Activated CD8-positive, alpha-beta T cell treated with anti-CD3 and anti-CD28 coated beads for 36 hours (primary cell): ENCODE measurements at regions not wholly inside any gene's neighbourhood (a gene's known extent, or its start where the extent isn't known, plus 50 kb on each side); places are given as distances from the start of the nearest gene placed in this dataset.

Experiments used
- ATAC-seq: fragments of 200-7000 bp; cut with Tn5 transposase; one replicate; pipeline ENCODE4 v1.10.0; 2021; ENCODE audit warnings: mild to moderate bottlenecking, moderate library complexity
- CTCF ChIA-PET: fragments of 350-600 bp; sonication (Branson Sonifier 250); formaldehyde crosslinking; loops from one replicate; lab custom pipeline; 2021; ENCODE audit warnings: antibody characterized with exemption; lab: Charles Lee
- POLR2A ChIA-PET: fragments of 350-600 bp; sonication (Branson Sonifier 250); formaldehyde crosslinking; loops from one replicate; lab custom pipeline; 2021; ENCODE audit warnings: antibody characterized with exemption; lab: Charles Lee
- DNase-seq: peaks from one replicate; pipeline ENCODE4 v3.0.0-alpha.2; 2020
- H3K27ac Mint-ChIP-seq: one replicate; pipeline ENCODE4 v1.8.0; 2021; ENCODE audit warnings: mild to moderate bottlenecking, mixed read lengths
- H3K27me3 Mint-ChIP-seq: one replicate; pipeline ENCODE4 v1.8.0; 2021; ENCODE audit warnings: mixed read lengths
- H3K36me3 Mint-ChIP-seq: one replicate; pipeline ENCODE4 v1.8.0; 2021; ENCODE audit warnings: low read depth, mixed read lengths
- H3K4me1 Mint-ChIP-seq: one replicate; pipeline ENCODE4 v1.8.0; 2021; ENCODE audit warnings: low read depth, mixed read lengths
- H3K4me3 Mint-ChIP-seq: one replicate; pipeline ENCODE4 v1.8.0; 2021; ENCODE audit warnings: mild to moderate bottlenecking, moderate library complexity, mixed read lengths
- H3K9me3 Mint-ChIP-seq: one replicate; pipeline ENCODE4 v1.8.0; 2021; ENCODE audit warnings: mixed read lengths
- CTCF ChIP-seq: fragments of 200-600 bp; IDR thresholded peaks from one replicate; pipeline ENCODE4 v1.8.0; 2022; ENCODE audit warnings: antibody characterized with exemption, mild to moderate bottlenecking
- intact Hi-C: fragments of 100-400 bp; cut with micrococcal nuclease; formaldehyde crosslinking; loops from one replicate; pipeline ENCODE4 v1.10.0; 2022

- no peaks in the 10 kb centered on the region for H3K9me3 Mint-ChIP-seq
- peaks cover 25% of the 10 kb centered on the region for H3K27me3 Mint-ChIP-seq
- CTCF ChIA-PET: no interaction called here
- DNase-seq: no peak
- TF ChIP-seq CTCF: no peak
- no peaks in the 10 kb centered on the region for H3K4me1 Mint-ChIP-seq
- H3K36me3 Mint-ChIP-seq: no peaks in the 10 kb centered on the region
- intact Hi-C loops: no loop called here
- H3K27ac Mint-ChIP-seq: no peak overlapping the region
- POLR2A ChIA-PET: interaction anchor here (0.9 kb wide), 1 partner anchor 11 kb away, joined by 3 read pairs; no protein-coding TSS in a partner anchor
- ATAC-seq: no peak
- no peak overlapping the region for H3K4me3 Mint-ChIP-seq
Observed at GRCh38 chr6:16903470-16903869, 142.2 kb upstream of the ATXN1 start.

- Mint-ChIP-seq H3K4me3 (no peak overlapping the region), H3K27ac (no peak overlapping the region), H3K9me3 (no peaks in the 10 kb centered on the region), H3K36me3 (no peaks in the 10 kb centered on the region), H3K4me1 (no peaks in the 10 kb centered on the region), H3K27me3 (peaks cover 25% of the 10 kb centered on the region)
- TF ChIP-seq CTCF: no peak
- DNase-seq (no peak), ATAC-seq (no peak)
- ChIA-PET POLR2A (no interaction called here), CTCF (no interaction called here)
- intact Hi-C loops: no loop called here
Observed at GRCh38 chr6:16902502-16902901, 141.2 kb upstream of the ATXN1 start.

GRCh38 chr6:16901782-16902181 lies 140.5 kb upstream of the ATXN1 start:
- no peak for DNase-seq

GRCh38 chr6:16901306-16901705 lies 140.0 kb upstream of the ATXN1 start:
- CTCF ChIA-PET: no interaction called here
- TF ChIP-seq CTCF: no peak
- POLR2A ChIA-PET: no interaction called here
- Mint-ChIP-seq H3K9me3 (no peaks in the 10 kb centered on the region), H3K36me3 (no peaks in the 10 kb centered on the region), H3K27ac (no peak overlapping the region), H3K4me3 (no peak overlapping the region), H3K4me1 (no peaks in the 10 kb centered on the region), H3K27me3 (peaks cover 22% of the 10 kb centered on the region)
- intact Hi-C loops: no loop called here
- ATAC-seq (no peak), DNase-seq (no peak)

More at GRCh38 chr6:16901782-16902181, 140.5 kb upstream of the ATXN1 start:
- TF ChIP-seq CTCF: no peak
- ChIA-PET POLR2A (no interaction called here), CTCF (no interaction called here)
- H3K27ac Mint-ChIP-seq: no peak overlapping the region
- H3K27me3 Mint-ChIP-seq: peaks cover 25% of the 10 kb centered on the region
- H3K4me3 Mint-ChIP-seq: no peak overlapping the region
- ATAC-seq: no peak
- no peaks in the 10 kb centered on the region for H3K9me3 Mint-ChIP-seq
- no peaks in the 10 kb centered on the region for H3K4me1 Mint-ChIP-seq
- intact Hi-C loops: no loop called here
- H3K36me3 Mint-ChIP-seq: no peaks in the 10 kb centered on the region

- CTCF ChIA-PET: no interaction called here
- ATAC-seq (no peak), DNase-seq (no peak)
- no peak for TF ChIP-seq CTCF
- Mint-ChIP-seq H3K4me3 (no peak overlapping the region), H3K27me3 (peaks cover 18% of the 10 kb centered on the region), H3K4me1 (no peaks in the 10 kb centered on the region), H3K36me3 (no peaks in the 10 kb centered on the region), H3K27ac (no peak overlapping the region), H3K9me3 (no peaks in the 10 kb centered on the region)
- intact Hi-C loops: no loop called here
- POLR2A ChIA-PET: no interaction called here
Observed at GRCh38 chr6:16898640-16899396, 137.6 kb upstream of the ATXN1 start.
